ENCODE measurements at regions not wholly inside any gene's neighbourhood (a gene's known extent, or its start where the extent isn't known, plus 50 kb on each side); places are given as distances from the start of the nearest gene placed in this dataset.

DNA sequence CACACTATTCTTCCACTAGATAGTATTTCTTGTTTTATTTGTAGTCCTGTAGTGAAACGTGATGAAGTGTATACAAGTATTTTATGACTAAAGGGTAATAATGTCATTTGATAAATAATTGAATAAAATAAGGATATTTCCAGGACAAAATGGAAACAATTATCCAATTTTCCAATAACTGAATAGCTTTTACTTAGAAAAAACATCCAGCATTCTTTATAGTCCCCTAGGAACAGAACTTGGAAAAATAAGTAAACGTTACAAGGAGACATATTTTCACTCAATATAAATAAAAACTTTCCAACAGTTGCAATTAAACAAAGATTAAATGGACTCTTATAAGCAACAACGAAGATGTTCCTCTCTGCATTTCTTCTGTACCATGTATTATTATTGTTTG is 566.0 kb downstream of the TMA16 start:
- CTCF ChIA-PET (ENCODE audit: unreplicated experiment): no interaction called here
- no TSS peak for BruUV-seq (replicated peaks)
- intact Hi-C loops (cut with micrococcal nuclease; ENCODE audit: unreplicated experiment): no loop called here
- H3K79me2 ChIP-seq (ENCODE audit: insufficient read depth, low read depth, low read length): no peaks in the 10 kb centered on the region
- no peaks in the 10 kb centered on the region for H3K9me3 ChIP-seq (ENCODE audit: low read length)
- H3K4me3 ChIP-seq (ENCODE audit: low read depth, low read length, poor library complexity, severe bottlenecking): no peak overlapping the region
- no peaks in the 10 kb centered on the region for H4K20me1 ChIP-seq (ENCODE audit: insufficient read depth, low read length)
- H3K4me1 ChIP-seq (ENCODE audit: insufficient read depth, low read length, poor library complexity, severe bottlenecking): no peaks in the 10 kb centered on the region
- H3K4me2 ChIP-seq (ENCODE audit: low read length): no peak overlapping the region
- no peak for DNase-seq (ENCODE audit: low spot score)
- no peaks in the 10 kb centered on the region for H3K9me2 ChIP-seq (ENCODE audit: insufficient read depth, low read length)
- POLR2A ChIA-PET: no interaction called here
- TF ChIP-seq EZH2phosphoT487 (IDR thresholded peaks at IDR 0.05; ENCODE audit: borderline replicate concordance, low read depth, low read length): no peak
- TF ChIP-seq, protein P1, sequence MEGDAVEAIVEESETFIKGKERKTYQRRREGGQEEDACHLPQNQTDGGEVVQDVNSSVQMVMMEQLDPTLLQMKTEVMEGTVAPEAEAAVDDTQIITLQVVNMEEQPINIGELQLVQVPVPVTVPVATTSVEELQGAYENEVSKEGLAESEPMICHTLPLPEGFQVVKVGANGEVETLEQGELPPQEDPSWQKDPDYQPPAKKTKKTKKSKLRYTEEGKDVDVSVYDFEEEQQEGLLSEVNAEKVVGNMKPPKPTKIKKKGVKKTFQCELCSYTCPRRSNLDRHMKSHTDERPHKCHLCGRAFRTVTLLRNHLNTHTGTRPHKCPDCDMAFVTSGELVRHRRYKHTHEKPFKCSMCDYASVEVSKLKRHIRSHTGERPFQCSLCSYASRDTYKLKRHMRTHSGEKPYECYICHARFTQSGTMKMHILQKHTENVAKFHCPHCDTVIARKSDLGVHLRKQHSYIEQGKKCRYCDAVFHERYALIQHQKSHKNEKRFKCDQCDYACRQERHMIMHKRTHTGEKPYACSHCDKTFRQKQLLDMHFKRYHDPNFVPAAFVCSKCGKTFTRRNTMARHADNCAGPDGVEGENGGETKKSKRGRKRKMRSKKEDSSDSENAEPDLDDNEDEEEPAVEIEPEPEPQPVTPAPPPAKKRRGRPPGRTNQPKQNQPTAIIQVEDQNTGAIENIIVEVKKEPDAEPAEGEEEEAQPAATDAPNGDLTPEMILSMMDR (conservative IDR thresholded peaks at IDR 0.05; ENCODE audit: low read length): no peak
- no peak overlapping the region for H3K27ac ChIP-seq (ENCODE audit: low read depth, low read length, poor library complexity, severe bottlenecking)
- no peak overlapping the region for H2AFZ ChIP-seq (ENCODE audit: low read length)
- H3K36me3 ChIP-seq (ENCODE audit: insufficient read depth, low read length): no peaks in the 10 kb centered on the region

DNA sequence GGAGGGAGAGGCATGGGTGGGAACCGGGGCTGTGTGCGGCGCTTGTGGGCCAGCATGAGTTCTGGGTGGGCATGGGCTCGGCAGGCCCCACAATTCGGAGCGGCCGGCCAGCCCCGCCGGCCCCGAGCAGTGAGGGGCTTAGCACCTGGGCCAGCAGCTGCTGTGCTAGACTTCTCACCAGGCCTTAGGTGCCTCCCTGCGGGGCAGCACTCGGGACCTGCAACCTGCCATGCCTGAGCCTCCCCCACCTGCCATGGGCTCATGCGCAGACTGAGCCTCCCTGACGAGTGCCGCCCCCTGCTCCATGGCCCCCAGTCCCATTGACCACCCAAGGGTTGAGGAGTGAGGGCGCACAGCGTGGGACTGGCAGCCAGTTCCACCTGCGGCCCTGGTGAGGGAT is 573.9 kb downstream of the TMA16 start:
- Histone ChIP-seq H3K9me3 (ENCODE audit: low read length) (no peaks in the 10 kb centered on the region), H3K4me3 (ENCODE audit: low read depth, low read length, poor library complexity, severe bottlenecking) (no peak overlapping the region), H3K4me1 (ENCODE audit: insufficient read depth, low read length, poor library complexity, severe bottlenecking) (no peaks in the 10 kb centered on the region), H3K27ac (ENCODE audit: low read depth, low read length, poor library complexity, severe bottlenecking) (no peak overlapping the region), H3K9me2 (ENCODE audit: insufficient read depth, low read length) (no peaks in the 10 kb centered on the region), H3K36me3 (ENCODE audit: insufficient read depth, low read length) (no peaks in the 10 kb centered on the region), H3K79me2 (ENCODE audit: insufficient read depth, low read depth, low read length) (no peaks in the 10 kb centered on the region), H3K4me2 (ENCODE audit: low read length) (no peak overlapping the region), H4K20me1 (ENCODE audit: insufficient read depth, low read length) (no peaks in the 10 kb centered on the region), H2AFZ (ENCODE audit: low read length) (no peak overlapping the region)
- intact Hi-C loops (cut with micrococcal nuclease; ENCODE audit: unreplicated experiment): no loop called here
- no TSS peak for BruUV-seq (replicated peaks)
- POLR2A ChIA-PET: no interaction called here
- CTCF ChIA-PET (ENCODE audit: unreplicated experiment): no interaction called here
- no peak for DNase-seq (ENCODE audit: low spot score)
- no peak for TF ChIP-seq EZH2phosphoT487 (IDR thresholded peaks at IDR 0.05; ENCODE audit: borderline replicate concordance, low read depth, low read length)
- TF ChIP-seq, protein P1 (conservative IDR thresholded peaks at IDR 0.05; ENCODE audit: low read length): no peak

DNA sequence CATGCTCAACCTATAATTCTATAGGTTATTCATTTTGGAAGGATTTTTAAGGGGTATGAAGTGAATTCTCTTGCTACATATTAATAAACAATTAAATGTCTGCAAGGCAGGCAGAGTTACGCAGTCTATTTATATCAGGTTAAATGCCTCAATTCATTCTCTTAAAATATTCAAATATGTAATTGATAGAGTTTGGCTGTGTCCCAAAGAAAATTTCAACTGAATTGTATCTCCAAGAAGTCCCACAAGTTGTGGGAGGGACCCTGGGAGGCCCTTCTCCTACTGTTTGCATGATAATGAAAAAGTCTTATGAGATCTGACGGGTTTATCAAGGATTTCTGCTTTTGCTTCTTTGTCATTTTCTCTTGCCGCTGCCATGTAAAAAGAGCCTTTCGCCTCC is 576.1 kb downstream of the TMA16 start:
- Histone ChIP-seq H3K9me3 (ENCODE audit: low read length) (no peaks in the 10 kb centered on the region), H2AFZ (ENCODE audit: low read length) (no peak overlapping the region), H3K4me1 (ENCODE audit: insufficient read depth, low read length, poor library complexity, severe bottlenecking) (no peaks in the 10 kb centered on the region), H3K36me3 (ENCODE audit: insufficient read depth, low read length) (no peaks in the 10 kb centered on the region), H4K20me1 (ENCODE audit: insufficient read depth, low read length) (no peaks in the 10 kb centered on the region), H3K9me2 (ENCODE audit: insufficient read depth, low read length) (no peaks in the 10 kb centered on the region), H3K4me3 (ENCODE audit: low read depth, low read length, poor library complexity, severe bottlenecking) (no peak overlapping the region), H3K79me2 (ENCODE audit: insufficient read depth, low read depth, low read length) (no peaks in the 10 kb centered on the region), H3K4me2 (ENCODE audit: low read length) (no peak overlapping the region), H3K27ac (ENCODE audit: low read depth, low read length, poor library complexity, severe bottlenecking) (no peak overlapping the region)
- TF ChIP-seq EZH2phosphoT487 (IDR thresholded peaks at IDR 0.05; ENCODE audit: borderline replicate concordance, low read depth, low read length): no peak
- TF ChIP-seq, protein P1 (conservative IDR thresholded peaks at IDR 0.05; ENCODE audit: low read length): no peak
- CTCF ChIA-PET (ENCODE audit: unreplicated experiment): no interaction called here
- intact Hi-C loops (cut with micrococcal nuclease; ENCODE audit: unreplicated experiment): no loop called here
- DNase-seq (ENCODE audit: low spot score): no peak
- POLR2A ChIA-PET: no interaction called here
- no TSS peak for BruUV-seq (replicated peaks)

All from OCI-LY7 (cell line).